K562 (cell line): ENCODE measurements at regions not wholly inside any gene's neighbourhood (a gene's known extent, or its start where the extent isn't known, plus 50 kb on each side); places are given as distances from the start of the nearest gene placed in this dataset.

ENCODE experiments used
- ATAC-seq: fragments of 200-7000 bp; cut with Tn5 transposase; 3 replicates; pipeline ENCODE4 v1.9.1; 2020; ENCODE audit warnings: moderate library complexity
- BruUV-seq: library from RNA; stranded (reverse); fragments of 400-500 nt; replicated peaks from 2 replicates; lab custom pipeline; 2021; lab: Mats Ljungman, UMichigan
- CTCF ChIA-PET: fragments of 300-600 bp; formaldehyde crosslinking; extraction: SDS; loops from one replicate; lab custom pipeline; 2021; ENCODE audit warnings: low intra/inter-chr PET ratio; lab: Yijun Ruan, JAX
- POLR2A ChIA-PET: fragments of 300-600, 350-650 bp; sonication (Branson Sonifier 250); formaldehyde crosslinking; extraction: SDS; loops from one replicate; lab custom pipeline; 2021; ENCODE audit warnings: antibody characterized with exemption, inconsistent platforms; lab: Yijun Ruan, JAX
- DNase-seq, 4 experiments: peaks; one replicate each; pipeline versions ENCODE4 v3.0.0 to v3.0.0-alpha.2; 2011 to 2018; ENCODE audit warnings: low spot score in 3 of 4, mixed read lengths in 3 of 4; ENCODE audit errors: extremely low read depth in 1 of 4
- FAIRE-seq: peaks from 2 replicates; lab custom pipeline; 2011; peaks lifted over from hg19 to GRCh38; lab: Jason Lieb, UNC
- H2AFZ ChIP-seq: 2 replicates; pipeline ENCODE4 v1.6.0; 2011; ENCODE audit warnings: low read depth, low read length, control low read depth, inconsistent platforms
- H3K27ac ChIP-seq: fragments of 200-600 bp; 3 replicates; pipeline ENCODE4 v1.8.0; 2011; ENCODE audit warnings: low read depth, mild to moderate bottlenecking, control low read depth, inconsistent platforms, low read length, moderate library complexity, mixed read lengths; ENCODE audit errors: extremely low read depth
- H3K27me3 ChIP-seq, 2 experiments: fragments of 300-600 bp in 1 of 2; 2 replicates in 1 of 2; 3 replicates in 1 of 2; pipeline versions ENCODE4 v1.6.0 to v1.8.0; 2011; ENCODE audit warnings: inconsistent platforms in 2 of 2, low read length in 2 of 2, mild to moderate bottlenecking in 1 of 2, mixed read lengths in 1 of 2, moderate library complexity in 1 of 2; ENCODE audit not compliant: control insufficient read depth in 2 of 2, insufficient read depth in 2 of 2
- H3K36me3 ChIP-seq: fragments of 300-600 bp; 3 replicates; pipeline ENCODE4 v1.8.0; 2011; ENCODE audit warnings: mild to moderate bottlenecking, low read length, inconsistent platforms; ENCODE audit not compliant: control insufficient read depth, insufficient read depth
- H3K4me1 ChIP-seq, 2 experiments: fragments of 200-600 bp in 1 of 2; replicated peaks in 1 of 2; 2 replicates in 1 of 2; 3 replicates in 1 of 2; pipeline versions ENCODE4 v1.5.1 to v1.8.0; 2011; ENCODE audit warnings: inconsistent platforms in 2 of 2, low read length in 2 of 2, mild to moderate bottlenecking in 1 of 2, mixed read lengths in 1 of 2, moderate library complexity in 1 of 2; ENCODE audit not compliant: control insufficient read depth in 2 of 2, insufficient read depth in 2 of 2
- H3K4me2 ChIP-seq: 2 replicates; pipeline ENCODE4 v1.6.1; 2011; ENCODE audit warnings: low read length, control low read depth, inconsistent platforms, mixed read lengths; ENCODE audit not compliant: insufficient read depth
- H3K4me3 ChIP-seq: fragments of 200-600 bp; sonication (generic), shearing (Covaris generic); 2 replicates; pipeline ENCODE4 v1.5.1; 2016; ENCODE audit warnings: control low read depth, inconsistent platforms
- H3K79me2 ChIP-seq: fragments of 200-600 bp; 3 replicates; pipeline ENCODE4 v1.8.0; 2011; ENCODE audit warnings: low read length, inconsistent platforms; ENCODE audit not compliant: control insufficient read depth, insufficient read depth
- H3K9ac ChIP-seq, 2 experiments: 2 replicates each; pipeline versions ENCODE4 v1.6.0 to v1.6.1; 2011; ENCODE audit warnings: low read depth in 2 of 2, low read length in 2 of 2, control low read depth in 1 of 2, inconsistent platforms in 1 of 2, mild to moderate bottlenecking in 1 of 2, mixed read lengths in 1 of 2; ENCODE audit not compliant: insufficient read depth in 1 of 2
- H3K9me1 ChIP-seq: one replicate; pipeline ENCODE4 v1.6.0; 2011; ENCODE audit warnings: inconsistent platforms, mild to moderate bottlenecking, low read length, moderate library complexity; ENCODE audit not compliant: control insufficient read depth, insufficient read depth
- H3K9me3 ChIP-seq: replicated peaks from 2 replicates; pipeline ENCODE4 v1.5.1; 2011; ENCODE audit warnings: low read depth, low read length, inconsistent platforms; ENCODE audit not compliant: control insufficient read depth, insufficient read depth
- H4K20me1 ChIP-seq: replicated peaks from 2 replicates; pipeline ENCODE4 v1.6.1; 2011; ENCODE audit warnings: low read length, inconsistent platforms, mixed read lengths; ENCODE audit not compliant: control insufficient read depth, insufficient read depth
- FOXA1 ChIP-seq: fragments of 450-650 bp; IDR thresholded peaks from 2 replicates; pipeline ENCODE4 v1.6.1; 2016; ENCODE audit warnings: mild to moderate bottlenecking, borderline replicate concordance
- FOXK1 ChIP-seq: sonication (generic); formaldehyde crosslinking; IDR thresholded peaks from 2 replicates; pipeline ENCODE4 v1.8.0; 2022; ENCODE audit warnings: missing genetic modification reagents, mild to moderate bottlenecking, borderline replicate concordance
- RNF2 ChIP-seq: sonication (generic); IDR thresholded peaks from 2 replicates; pipeline ENCODE4 v1.6.1; 2016
- SAFB ChIP-seq: fragments of 200-400 bp; formaldehyde crosslinking; IDR thresholded peaks from 2 replicates; pipeline ENCODE4 v1.6.1; 2017; ENCODE audit warnings: low read depth, low read length, borderline replicate concordance
- SMAD2 ChIP-seq: fragments of 150-350 bp; IDR thresholded peaks from 2 replicates; pipeline ENCODE4 v1.6.1; 2014; ENCODE audit warnings: low read depth, mild to moderate bottlenecking, low read length
- STAT6 ChIP-seq: sonication (generic); formaldehyde crosslinking; IDR thresholded peaks from 2 replicates; pipeline ENCODE4 v1.8.1; 2023; ENCODE audit warnings: mild to moderate bottlenecking, missing genetic modification reagents
- USF2 ChIP-seq: sonication (generic); formaldehyde crosslinking; IDR thresholded peaks from 2 replicates; pipeline ENCODE4 v1.5.0; 2020; ENCODE audit warnings: missing genetic modification reagents
- YY1 ChIP-seq, 3 experiments: IDR thresholded peaks; 2 replicates each; pipeline ENCODE4 v1.6.1; 2011; ENCODE audit warnings: low read length in 2 of 3, mild to moderate bottlenecking in 2 of 3, moderate library complexity in 2 of 3, borderline replicate concordance in 1 of 3, control low read depth in 1 of 3, low read depth in 1 of 3; ENCODE audit not compliant: insufficient read depth in 3 of 3, insufficient replicate concordance in 2 of 3, control insufficient read depth in 1 of 3, insufficient read length in 1 of 3; ENCODE audit errors: extremely low read depth in 1 of 3
- ZBTB11 ChIP-seq, 3 experiments: fragments of 200-800 bp in 1 of 3; fragments of 250-450 bp in 1 of 3; fragments of 450-650 bp in 1 of 3; sonication (Bioruptor Pico) in 1 of 3; sonication (Bioruptor generic) in 1 of 3; formaldehyde crosslinking in 1 of 3; IDR thresholded peaks; 2 replicates each; pipeline versions ENCODE4 v1.6.1 to v1.8.0; 2016 to 2022; ENCODE audit warnings: mild to moderate bottlenecking in 2 of 3, missing genetic modification characterization in 2 of 3, missing compliant biosample characterization in 1 of 3, moderate library complexity in 1 of 3
- ZFPM2 ChIP-seq: fragments of 250-450 bp; sonication (Bioruptor Pico); IDR thresholded peaks from 2 replicates; pipeline ENCODE4 v1.5.1; 2022; ENCODE audit warnings: mild to moderate bottlenecking
- ZNF696 ChIP-seq: fragments of 250-450 bp; sonication (Bioruptor Pico); conservative IDR thresholded peaks from 2 replicates; pipeline ENCODE4 v1.4.0; 2020; ENCODE audit warnings: mild to moderate bottlenecking, moderate library complexity
- ZNF764 ChIP-seq: fragments of 250-450 bp; sonication (Bioruptor Pico); IDR thresholded peaks from 2 replicates; pipeline ENCODE4 v1.4.0; 2020; ENCODE audit warnings: low read depth, mild to moderate bottlenecking, moderate library complexity
- WGBS: fragments of 100-300 bp; shearing (Covaris generic); methylation state at CpG from one replicate; pipeline ENCODE4 v1.1.6; 2016; ENCODE audit warnings: low coverage, mixed read lengths; ENCODE audit not compliant: insufficient coverage; ENCODE audit errors: missing lambda C conversion rate; 5-methylcytosine and 5-hydroxymethylcytosine counted together
- in situ Hi-C: fragments of 300-500 bp; cut with MboI; formaldehyde crosslinking; loops from 4 replicates; pipeline ENCODE4 v1.15.0; 2018; ENCODE audit warnings: inconsistent platforms, mixed read lengths
- intact Hi-C: fragments of 100-400 bp; cut with micrococcal nuclease; formaldehyde crosslinking; loops from 2 replicates; pipeline ENCODE4 v1.14.2; 2022

GRCh38 chr2:12045864-12046291 lies 299.4 kb downstream of the LPIN1 start (continued):
- TF ChIP-seq ZBTB11 (CRISPR knock-in tag; IDR thresholded peaks at IDR 0.05) (no peak), ZFPM2 (no peak), FOXA1 (no peak)
- TF ChIP-seq, all 486 proteins: peak for 0

GRCh38 chr2:12046641-12047040 lies 300.2 kb downstream of the LPIN1 start:
- no peak overlapping the region for H3K4me2 ChIP-seq
- H4K20me1 ChIP-seq = no peaks in the 10 kb centered on the region
- no peaks in the 10 kb centered on the region for H3K27me3 ChIP-seq
- no peak for ATAC-seq
- H3K9me3 ChIP-seq = no peaks in the 10 kb centered on the region
- H3K79me2 ChIP-seq = no peaks in the 10 kb centered on the region
- peaks cover 0 to 7% of the 10 kb centered on the region in 2 experiments; a peak in 2 of 5 replicates for H3K4me1 ChIP-seq
- H3K27ac ChIP-seq = no peak overlapping the region
- H3K9ac ChIP-seq = no peak overlapping the region
- no TSS peak for BruUV-seq
- whole genome bisulfite sequencing = 28% methylated on average over 4 of the region's 4 CpGs
- CTCF ChIA-PET = no interaction called here
- no peak for TF ChIP-seq ZNF696 (CRISPR knock-in tag)
- TF ChIP-seq ZNF764 (CRISPR knock-in tag) = no peak
- no peak for TF ChIP-seq SAFB
- TF ChIP-seq RNF2 = no peak
- no peak for TF ChIP-seq USF2
- no peak for TF ChIP-seq STAT6 (CRISPR knock-in tag)
- TF ChIP-seq SMAD2 = no peak
- TF ChIP-seq FOXK1 (CRISPR knock-in tag) = no peak
- no peak for TF ChIP-seq YY1 (IDR thresholded peaks at IDR 0.05; ENCODE audit: borderline replicate concordance in 1 of 3, control insufficient read depth in 1 of 3, extremely low read depth in 1 of 3, insufficient read depth in 3 of 3, insufficient read length in 1 of 3, insufficient replicate concordance in 2 of 3, low read depth in 1 of 3, low read length in 2 of 3)
- intact Hi-C loops (loop anchor here (5.0 kb wide), 2 partner anchors 79 to 214 kb away; no protein-coding TSS in a partner anchor), in situ Hi-C loops (no loop called here)
- H3K4me3 ChIP-seq = no peak overlapping the region
- no peak overlapping the region for H2AFZ ChIP-seq
- H3K9me1 ChIP-seq = no peaks in the 10 kb centered on the region
- DNase-seq = no peak
- no peak for FAIRE-seq
- POLR2A ChIA-PET = no interaction called here
- no peaks in the 10 kb centered on the region for H3K36me3 ChIP-seq
